Adrenal gland (tissue), 9 donors: ENCODE measurements at regions not wholly inside any gene's neighbourhood (a gene's known extent, or its start where the extent isn't known, plus 50 kb on each side); places are given as distances from the start of the nearest gene placed in this dataset.

Source experiments
- DNase-seq, 7 donors: peaks; one replicate each; pipeline ENCODE4 v3.0.0-alpha.2; 2019 to 2020
- H3K27ac ChIP-seq, 5 donors: fragments of 200-600 bp; sonication (generic) in 4 of 5; 1 replicate in 3 of 5; 2 replicates in 2 of 5; pipeline versions ENCODE4 v1.5.1 to v1.8.0; 2016 to 2020; ENCODE audit warnings: mild to moderate bottlenecking in 1 of 5
- H3K27me3 ChIP-seq: fragments of 200-600 bp; 2 replicates; pipeline ENCODE4 v1.8.0; 2021
- H3K36me3 ChIP-seq, 2 donors: fragments of 200-600 bp; replicated peaks in 1 of 2; 1 replicate in 1 of 2; 2 replicates in 1 of 2; pipeline versions ENCODE4 v1.5.1 to v1.8.0; 2018 to 2022
- H3K4me1 ChIP-seq, 2 donors: fragments of 200-600 bp; replicated peaks in 1 of 2; 1 replicate in 1 of 2; 2 replicates in 1 of 2; pipeline versions ENCODE4 v1.5.1 to v1.8.0; 2018 to 2021
- H3K4me3 ChIP-seq, 4 donors: fragments of 200-600 bp; sonication (generic) in 3 of 4; one replicate each; pipeline ENCODE4 v1.5.1; 2016 to 2018
- H3K9me3 ChIP-seq, 3 donors: fragments of 200-600 bp; sonication (generic) in 1 of 3; replicated peaks in 1 of 3; 1 replicate in 2 of 3; 2 replicates in 1 of 3; pipeline versions ENCODE4 v1.5.1 to v1.8.0; 2016 to 2021
- CTCF ChIP-seq, 6 experiments: fragments of 450-650 bp in 4 of 6; fragments of 200-600 bp in 2 of 6; sonication (generic) in 1 of 6; IDR thresholded peaks; 1 replicate in 5 of 6; 2 replicates in 1 of 6; pipeline versions ENCODE4 v1.5.1 to v1.8.0; 2016 to 2021; ENCODE audit warnings: antibody characterized with exemption in 6 of 6, mild to moderate bottlenecking in 2 of 6, moderate library complexity in 1 of 6
- POLR2A ChIP-seq, 2 donors: fragments of 450-650 bp; IDR thresholded peaks; one replicate each; pipeline ENCODE4 v1.6.1; 2017; ENCODE audit warnings: antibody characterized with exemption in 2 of 2, mild to moderate bottlenecking in 2 of 2, moderate library complexity in 1 of 2
- WGBS, 4 donors: extraction: QIAGEN DNeasy Blood & Tissue Kit in 2 of 4; methylation state at CpG; one replicate each; pipeline versions ENCODE4 v1.1.5 to v1.1.7; 2013 to 2017; 5-methylcytosine and 5-hydroxymethylcytosine counted together
- intact Hi-C, 2 donors: fragments of 100-400 bp; cut with DNase I; formaldehyde crosslinking; loops; one replicate each; pipeline versions ENCODE4 v1.14.1 to v1.15.0; 2022 to 2023
- donor health status: healthy with polysubstance abuse.
- donor health status: Bipolar disorder and iron deficiency.
- donor health status: DM: yes; HTN: yes; CAD: no.
- donor health status: DM: no; HTN: no; CAD: no.
- donor health status: DM: no; HTN: no; CAD: no.

GRCh38 chr13:60286707-60287106, 110.3 kb upstream of the TDRD3 start:
- Histone ChIP-seq H3K36me3 (no peaks in the 10 kb centered on the region), H3K4me1 (no peaks in the 10 kb centered on the region), H3K9me3 (no peaks in the 10 kb centered on the region), H3K27ac (no peak overlapping the region), H3K27me3 (no peaks in the 10 kb centered on the region), H3K4me3 (no peak overlapping the region)
- 86 to 96% (median 91%) methylated on average over 7 to 10 of the region's 10 CpGs for WGBS, 4 donors
- intact Hi-C loops = no loop called here
- TF ChIP-seq CTCF (IDR thresholded peaks at IDR 0.05) = no peak
- no peak for TF ChIP-seq POLR2A (IDR thresholded peaks at IDR 0.05)
- DNase-seq = no peak

GRCh38 chr13:60288569-60288968, 108.5 kb upstream of the TDRD3 start:
- Histone ChIP-seq H3K4me1 (no peaks in the 10 kb centered on the region), H3K27me3 (no peaks in the 10 kb centered on the region), H3K36me3 (no peaks in the 10 kb centered on the region), H3K9me3 (no peaks in the 10 kb centered on the region), H3K4me3 (no peak overlapping the region), H3K27ac (no peak overlapping the region)
- 37 to 45% (median 40%) methylated on average over 6 of the region's 6 CpGs for WGBS, 4 donors
- TF ChIP-seq POLR2A (IDR thresholded peaks at IDR 0.05) (no peak), CTCF (IDR thresholded peaks at IDR 0.05) (no peak)
- intact Hi-C loops = no loop called here
- no peak for DNase-seq

GRCh38 chr13:60303166-60303565, 93.9 kb upstream of the TDRD3 start:
- no peaks in the 10 kb centered on the region for H3K27me3 ChIP-seq
- H3K4me1 ChIP-seq = no peaks in the 10 kb centered on the region
- 65 to 74% (median 70%) methylated on average over 7 of the region's 7 CpGs for WGBS, 4 donors
- no peaks in the 10 kb centered on the region for H3K36me3 ChIP-seq
- no peak overlapping the region for H3K4me3 ChIP-seq
- intact Hi-C loops = no loop called here
- no peak for DNase-seq
- H3K27ac ChIP-seq = no peak overlapping the region
- H3K9me3 ChIP-seq = no peaks in the 10 kb centered on the region
- TF ChIP-seq POLR2A (IDR thresholded peaks at IDR 0.05) (no peak), CTCF (IDR thresholded peaks at IDR 0.05) (no peak)

- 73 to 86% (median 75%) methylated on average over 2 to 4 of the region's 4 CpGs for WGBS, 4 donors
- no peaks in the 10 kb centered on the region for H3K27me3 ChIP-seq
- intact Hi-C loops = no loop called here
- H3K4me3 ChIP-seq = no peak overlapping the region
- H3K9me3 ChIP-seq = no peaks in the 10 kb centered on the region
- no peaks in the 10 kb centered on the region for H3K36me3 ChIP-seq
- TF ChIP-seq CTCF (IDR thresholded peaks at IDR 0.05) (no peak), POLR2A (IDR thresholded peaks at IDR 0.05) (no peak)
- no peak overlapping the region for H3K27ac ChIP-seq
- no peaks in the 10 kb centered on the region for H3K4me1 ChIP-seq
- DNase-seq = no peak
Measured at GRCh38 chr13:60311527-60311926, 85.5 kb upstream of the TDRD3 start.
